GM13976 (cell line): ENCODE measurements at regions not wholly inside any gene's neighbourhood (a gene's known extent, or its start where the extent isn't known, plus 50 kb on each side); places are given as distances from the start of the nearest gene placed in this dataset.

Source experiments
- DNase-seq: peaks from one replicate; pipeline ENCODE4 v3.0.0; 2012; ENCODE audit warnings: low spot score
- CTCF ChIP-seq: IDR thresholded peaks from 2 replicates; pipeline ENCODE4 v1.5.1; 2012; ENCODE audit warnings: borderline replicate concordance, mild to moderate bottlenecking; ENCODE audit not compliant: insufficient read depth; ENCODE audit errors: extremely low read depth, missing control alignments, control extremely low read depth
- in situ Hi-C: fragments of 300-500 bp; cut with MboI; formaldehyde crosslinking; loops from one replicate; pipeline ENCODE4 v1.12.0; 2022; ENCODE audit warnings: low sequenced_read_pairs, mixed read lengths, inconsistent platforms; ENCODE audit not compliant: unreplicated experiment

- no peak for DNase-seq
- no peak for TF ChIP-seq CTCF
- in situ Hi-C loops = no loop called here
Measured at GRCh38 chr16:61549327-61549726, 486.9 kb downstream of the CDH8 start.

GRCh38 chr16:61547626-61548025, 488.6 kb downstream of the CDH8 start:
- TF ChIP-seq CTCF = no peak
- in situ Hi-C loops = no loop called here
- no peak for DNase-seq

- in situ Hi-C loops = no loop called here
- no peak for DNase-seq
- TF ChIP-seq CTCF = no peak
Measured at GRCh38 chr16:61544165-61544564, 492.1 kb downstream of the CDH8 start.

GRCh38 chr16:61540216-61540615, 496.0 kb downstream of the CDH8 start:
- no peak for DNase-seq
- in situ Hi-C loops = no loop called here
- no peak for TF ChIP-seq CTCF

GRCh38 chr16:61530697-61531096, 505.5 kb downstream of the CDH8 start:
- no peak for DNase-seq
- TF ChIP-seq CTCF = no peak
- in situ Hi-C loops = no loop called here

GRCh38 chr16:61500851-61501250, 535.4 kb downstream of the CDH8 start:
- no peak for TF ChIP-seq CTCF
- in situ Hi-C loops = no loop called here

GRCh38 chr16:61480250-61480649, 556.0 kb downstream of the CDH8 start:
- TF ChIP-seq CTCF = no peak
- in situ Hi-C loops = no loop called here
- DNase-seq = no peak

More at GRCh38 chr16:61500851-61501250, 535.4 kb downstream of the CDH8 start:
- no peak for DNase-seq
